ENCODE measurements at regions not wholly inside any gene's neighbourhood (a gene's known extent, or its start where the extent isn't known, plus 50 kb on each side); places are given as distances from the start of the nearest gene placed in this dataset.

GRCh38 chr13:106011600-106011999 is 523.9 kb downstream of the EFNB2 start:
- DNase-seq: no peak

- no peak for DNase-seq
Observed at GRCh38 chr13:106010836-106011235, 524.6 kb downstream of the EFNB2 start.

GRCh38 chr13:106008540-106008939 is 526.9 kb downstream of the EFNB2 start:
- DNase-seq: no peak

- no peak for DNase-seq
Observed at GRCh38 chr13:106007156-106007555, 528.3 kb downstream of the EFNB2 start.

GRCh38 chr13:106003651-106004050 is 531.8 kb downstream of the EFNB2 start:
- DNase-seq: no peak

GRCh38 chr13:106001443-106001842 is 534.0 kb downstream of the EFNB2 start:
- DNase-seq: no peak

- DNase-seq: no peak
Observed at GRCh38 chr13:105997581-105998550, 537.6 kb downstream of the EFNB2 start.

GRCh38 chr13:105996391-105997025 is 539.0 kb downstream of the EFNB2 start:
- DNase-seq: no peak

GRCh38 chr13:105994340-105994739 is 541.1 kb downstream of the EFNB2 start:
- DNase-seq: no peak

GRCh38 chr13:105991622-105992277 is 543.7 kb downstream of the EFNB2 start:
- peak; percentile 67 for DNase-seq

- DNase-seq: no peak
Observed at GRCh38 chr13:105991131-105991530, 544.3 kb downstream of the EFNB2 start.

GRCh38 chr13:105990256-105990958 is 545.1 kb downstream of the EFNB2 start:
- peak; percentile 61 for DNase-seq

GRCh38 chr13:105984646-105985045 is 550.8 kb downstream of the EFNB2 start:
- DNase-seq: no peak

- no peak for DNase-seq
Observed at GRCh38 chr13:105984236-105984635, 551.2 kb downstream of the EFNB2 start.

GRCh38 chr13:105982219-105982930 is 553.1 kb downstream of the EFNB2 start:
- no peak for DNase-seq

- DNase-seq: no peak
Observed at GRCh38 chr13:105979131-105980011, 556.1 kb downstream of the EFNB2 start.

- no peak for DNase-seq
Observed at GRCh38 chr13:105974380-105974779, 561.1 kb downstream of the EFNB2 start.

- peak; percentile 30 for DNase-seq
Observed at GRCh38 chr13:105972811-105973590, 562.5 kb downstream of the EFNB2 start.

GRCh38 chr13:105972306-105972721 is 563.1 kb downstream of the EFNB2 start:
- no peak for DNase-seq

- DNase-seq: no peak
Observed at GRCh38 chr13:105971738-105972137, 563.7 kb downstream of the EFNB2 start.

Measured in EL (cell line).